ENCODE measurements at regions not wholly inside any gene's neighbourhood (a gene's known extent, or its start where the extent isn't known, plus 50 kb on each side); places are given as distances from the start of the nearest gene placed in this dataset.

- no peaks in the 10 kb centered on the region for H4K20me1 ChIP-seq (ENCODE audit: insufficient read depth, low read length)
- H3K4me3 ChIP-seq (ENCODE audit: insufficient read depth, low read length): no peak overlapping the region
- H2AFZ ChIP-seq (ENCODE audit: low read length): no peak overlapping the region
- no peaks in the 10 kb centered on the region for H3K36me3 ChIP-seq (ENCODE audit: insufficient read depth, low read length)
- TF ChIP-seq CTCF (IDR thresholded peaks at IDR 0.05; ENCODE audit: extremely low read depth, low read depth, low read length): no peak
- H3K27me3 ChIP-seq (ENCODE audit: insufficient read depth, low read length): no peaks in the 10 kb centered on the region
- H3K27ac ChIP-seq (ENCODE audit: low read depth, low read length): no peak overlapping the region
- H3K4me2 ChIP-seq (ENCODE audit: insufficient read depth, low read length): no peak overlapping the region
- no peak for DNase-seq (ENCODE audit: insufficient read length, low spot score, missing footprints)
- no peaks in the 10 kb centered on the region for H3K4me1 ChIP-seq (ENCODE audit: insufficient read depth, low read length)
- H3K79me2 ChIP-seq (ENCODE audit: insufficient read depth, low read length): no peaks in the 10 kb centered on the region
- H3K9me3 ChIP-seq (ENCODE audit: low read depth, low read length): no peaks in the 10 kb centered on the region
Measured at GRCh38 chr6:126821706-126822105, 296.8 kb upstream of the RSPO3 start.

- no peaks in the 10 kb centered on the region for H4K20me1 ChIP-seq (ENCODE audit: insufficient read depth, low read length)
- no peak overlapping the region for H3K4me2 ChIP-seq (ENCODE audit: insufficient read depth, low read length)
- H3K9me3 ChIP-seq (ENCODE audit: low read depth, low read length): no peaks in the 10 kb centered on the region
- no peak overlapping the region for H3K27ac ChIP-seq (ENCODE audit: low read depth, low read length)
- no peaks in the 10 kb centered on the region for H3K4me1 ChIP-seq (ENCODE audit: insufficient read depth, low read length)
- no peaks in the 10 kb centered on the region for H3K27me3 ChIP-seq (ENCODE audit: insufficient read depth, low read length)
- no peak for TF ChIP-seq CTCF (IDR thresholded peaks at IDR 0.05; ENCODE audit: extremely low read depth, low read depth, low read length)
- H3K4me3 ChIP-seq (ENCODE audit: insufficient read depth, low read length): no peak overlapping the region
- DNase-seq (ENCODE audit: insufficient read length, low spot score, missing footprints): no peak
- H2AFZ ChIP-seq (ENCODE audit: low read length): no peak overlapping the region
- no peaks in the 10 kb centered on the region for H3K36me3 ChIP-seq (ENCODE audit: insufficient read depth, low read length)
- no peaks in the 10 kb centered on the region for H3K79me2 ChIP-seq (ENCODE audit: insufficient read depth, low read length)
Measured at GRCh38 chr6:126824226-126824625, 294.2 kb upstream of the RSPO3 start.

GRCh38 chr6:126824815-126825214 is 293.7 kb upstream of the RSPO3 start:
- Histone ChIP-seq H3K27me3 (ENCODE audit: insufficient read depth, low read length) (no peaks in the 10 kb centered on the region), H3K36me3 (ENCODE audit: insufficient read depth, low read length) (no peaks in the 10 kb centered on the region), H4K20me1 (ENCODE audit: insufficient read depth, low read length) (no peaks in the 10 kb centered on the region), H3K4me1 (ENCODE audit: insufficient read depth, low read length) (no peaks in the 10 kb centered on the region), H3K9me3 (ENCODE audit: low read depth, low read length) (no peaks in the 10 kb centered on the region), H3K4me2 (ENCODE audit: insufficient read depth, low read length) (no peak overlapping the region), H2AFZ (ENCODE audit: low read length) (no peak overlapping the region), H3K79me2 (ENCODE audit: insufficient read depth, low read length) (no peaks in the 10 kb centered on the region), H3K27ac (ENCODE audit: low read depth, low read length) (no peak overlapping the region), H3K4me3 (ENCODE audit: insufficient read depth, low read length) (no peak overlapping the region)
- TF ChIP-seq CTCF (IDR thresholded peaks at IDR 0.05; ENCODE audit: extremely low read depth, low read depth, low read length): no peak
- no peak for DNase-seq (ENCODE audit: insufficient read length, low spot score, missing footprints)

GRCh38 chr6:126826166-126826714 is 292.2 kb upstream of the RSPO3 start:
- Histone ChIP-seq H3K27me3 (ENCODE audit: insufficient read depth, low read length) (no peaks in the 10 kb centered on the region), H4K20me1 (ENCODE audit: insufficient read depth, low read length) (no peaks in the 10 kb centered on the region), H3K9me3 (ENCODE audit: low read depth, low read length) (no peaks in the 10 kb centered on the region), H3K4me1 (ENCODE audit: insufficient read depth, low read length) (no peaks in the 10 kb centered on the region), H3K4me2 (ENCODE audit: insufficient read depth, low read length) (no peak overlapping the region), H2AFZ (ENCODE audit: low read length) (no peak overlapping the region), H3K27ac (ENCODE audit: low read depth, low read length) (no peak overlapping the region), H3K4me3 (ENCODE audit: insufficient read depth, low read length) (no peak overlapping the region), H3K79me2 (ENCODE audit: insufficient read depth, low read length) (no peaks in the 10 kb centered on the region), H3K36me3 (ENCODE audit: insufficient read depth, low read length) (no peaks in the 10 kb centered on the region)
- no peak for TF ChIP-seq CTCF (IDR thresholded peaks at IDR 0.05; ENCODE audit: extremely low read depth, low read depth, low read length)
- no peak for DNase-seq (ENCODE audit: insufficient read length, low spot score, missing footprints)

Data from osteoblast (primary cell).